Central memory CD4-positive, alpha-beta T cell (primary cell): ENCODE measurements at regions not wholly inside any gene's neighbourhood (a gene's known extent, or its start where the extent isn't known, plus 50 kb on each side); places are given as distances from the start of the nearest gene placed in this dataset.
A peak's percentile ranks its signal among the peaks of the same experiment; 100 is the strongest.

Experiments
- DNase-seq: peaks from one replicate; pipeline ENCODE4 v3.0.0; 2022

- no peak for DNase-seq
Observed at GRCh38 chr5:88540471-88541115, 271.9 kb upstream of the TMEM161B start.

- no peak for DNase-seq
Observed at GRCh38 chr5:88539693-88540365, 271.2 kb upstream of the TMEM161B start.

GRCh38 chr5:88539026-88539425 is 270.4 kb upstream of the TMEM161B start:
- DNase-seq, result no peak

GRCh38 chr5:88536146-88536545 is 267.5 kb upstream of the TMEM161B start:
- DNase-seq, result no peak

GRCh38 chr5:88524941-88525340 is 256.3 kb upstream of the TMEM161B start:
- DNase-seq, result no peak

- DNase-seq, result no peak
Observed at GRCh38 chr5:88519066-88519465, 250.4 kb upstream of the TMEM161B start.

- no peak for DNase-seq
Observed at GRCh38 chr5:88518131-88519016, 249.7 kb upstream of the TMEM161B start.

GRCh38 chr5:88515881-88516819 is 247.5 kb upstream of the TMEM161B start:
- DNase-seq, result no peak

GRCh38 chr5:88515068-88515467 is 246.4 kb upstream of the TMEM161B start:
- no peak for DNase-seq

- no peak for DNase-seq
Observed at GRCh38 chr5:88509403-88509802, 240.8 kb upstream of the TMEM161B start.

- DNase-seq, result no peak
Observed at GRCh38 chr5:88507261-88507660, 238.6 kb upstream of the TMEM161B start.

- DNase-seq, result no peak
Observed at GRCh38 chr5:88503406-88503805, 234.8 kb upstream of the TMEM161B start.

GRCh38 chr5:88503041-88503345 is 234.3 kb upstream of the TMEM161B start:
- DNase-seq, result no peak

GRCh38 chr5:88502179-88503040 is 233.8 kb upstream of the TMEM161B start:
- peak; percentile 25 for DNase-seq

GRCh38 chr5:88495810-88496209 is 227.2 kb upstream of the TMEM161B start:
- no peak for DNase-seq

GRCh38 chr5:88490874-88491273 is 222.2 kb upstream of the TMEM161B start:
- no peak for DNase-seq

GRCh38 chr5:88489364-88489763 is 220.7 kb upstream of the TMEM161B start:
- no peak for DNase-seq

GRCh38 chr5:88488561-88488960 is 219.9 kb upstream of the TMEM161B start:
- no peak for DNase-seq

GRCh38 chr5:88488130-88488529 is 219.5 kb upstream of the TMEM161B start:
- DNase-seq, result no peak

GRCh38 chr5:88487066-88487465 is 218.4 kb upstream of the TMEM161B start:
- no peak for DNase-seq

- DNase-seq, result no peak
Observed at GRCh38 chr5:88486431-88486830, 217.8 kb upstream of the TMEM161B start.

- DNase-seq, result no peak
Observed at GRCh38 chr5:88485531-88485930, 216.9 kb upstream of the TMEM161B start.
